Heart right ventricle (tissue), 16 donors: ENCODE measurements at regions not wholly inside any gene's neighbourhood (a gene's known extent, or its start where the extent isn't known, plus 50 kb on each side); places are given as distances from the start of the nearest gene placed in this dataset.

Source experiments
- ATAC-seq, 8 donors: fragments of 200-7000 bp; cut with Tn5 transposase; one replicate each; pipeline ENCODE4 v1.9.1; 2020; ENCODE audit warnings: mild to moderate bottlenecking in 8 of 8, moderate library complexity in 8 of 8, moderate number of reproducible peaks in 1 of 8
- DNase-seq, 2 donors: peaks; one replicate each; pipeline ENCODE4 v3.0.0-alpha.2; 2020
- H3K27ac ChIP-seq, 10 donors: fragments of 200-600 bp; sonication (generic) in 2 of 10; one replicate each; pipeline versions ENCODE4 v1.5.0 to v1.8.0; 2020 to 2022; ENCODE audit warnings: mild to moderate bottlenecking in 3 of 10
- H3K27me3 ChIP-seq, 7 donors: fragments of 200-600 bp; one replicate each; pipeline ENCODE4 v1.8.0; 2021 to 2022; ENCODE audit warnings: mild to moderate bottlenecking in 2 of 7
- H3K36me3 ChIP-seq, 9 donors: fragments of 200-600 bp; sonication (generic) in 1 of 9; one replicate each; pipeline versions ENCODE4 v1.5.0 to v1.8.0; 2020 to 2022; ENCODE audit warnings: mild to moderate bottlenecking in 2 of 9
- H3K4me1 ChIP-seq, 9 donors: fragments of 200-600 bp; sonication (generic) in 1 of 9; one replicate each; pipeline versions ENCODE4 v1.5.0 to v1.8.0; 2020 to 2022; ENCODE audit warnings: mild to moderate bottlenecking in 4 of 9
- H3K4me3 ChIP-seq, 10 donors: fragments of 200-600 bp; sonication (generic) in 2 of 10; one replicate each; pipeline versions ENCODE4 v1.5.0 to v1.8.0; 2020 to 2022; ENCODE audit warnings: mild to moderate bottlenecking in 7 of 10, moderate library complexity in 2 of 10
- H3K9me3 ChIP-seq, 11 donors: fragments of 200-600 bp in 10 of 11; sonication (generic) in 2 of 11; one replicate each; pipeline versions ENCODE4 v1.5.0 to v1.8.0; 2013 to 2022; ENCODE audit warnings: mild to moderate bottlenecking in 2 of 11, control low read depth in 1 of 11, moderate library complexity in 1 of 11
- WGBS, 2 donors: extraction: QIAGEN DNeasy Blood & Tissue Kit; methylation state at CpG; one replicate each; pipeline ENCODE4 v1.1.7; 2013; ENCODE audit warnings: inconsistent platforms in 1 of 2; 5-methylcytosine and 5-hydroxymethylcytosine counted together
- intact Hi-C, 10 donors: fragments of 100-400 bp; cut with DNase I; formaldehyde crosslinking; loops; one replicate each; pipeline versions ENCODE4 v1.11.1 to v1.14.2; 2022
- TF ChIP-seq, protein P1 (sequence below), 9 donors: fragments of 200-600 bp; sonication (generic) in 2 of 9; IDR thresholded peaks; one replicate each; pipeline versions ENCODE4 v1.5.0 to v1.8.0; 2021 to 2022; ENCODE audit warnings: antibody characterized with exemption in 9 of 9, mild to moderate bottlenecking in 5 of 9, moderate library complexity in 1 of 9
- donor health status: Arrhythmogenic right ventricular cardiomyopathy.
- donor health status: ischemic (EF 13 %, LVEDD 7.1; RV severe dilation, severe dysfunction).
- donor health status: healthy with polysubstance abuse.
- donor health status: DM: no; HTN: yes; CAD: no.
- donor health status: DM: no; HTN: no; CAD: no.
- donor health status: ischemic (EF 25% LVEDD 6.9; RV normal size, moderate dysfunction).
- donor health status: ischemic (EF 25% LVEDD 5.7; RV mildly dilated, moderate dysfunction).
- donor health status: healthy.
- donor health status: DM: yes; HTN: yes; CAD: no.
- donor health status: Ischemic cardiomyopathy.
- donor health status: ischemic (EF 35%, LVEDD 5.7; RV mildly dilated, moderate dysfunction).
- donor health status: nonischemic (EF 11% LVEDD 7.7; RV severe dilation, severe dysfunction).
- donor health status: DM: yes; HTN: yes; CAD: no.
- donor health status: PGD.
- donor health status: ischemic (EF 29% LVEDD 5.4; RV normal size, mild dysfunction).
- donor health status: nonischemic (EF 23%, LVEDD 6.1; RV moderate dilation, normal function).

DNA sequence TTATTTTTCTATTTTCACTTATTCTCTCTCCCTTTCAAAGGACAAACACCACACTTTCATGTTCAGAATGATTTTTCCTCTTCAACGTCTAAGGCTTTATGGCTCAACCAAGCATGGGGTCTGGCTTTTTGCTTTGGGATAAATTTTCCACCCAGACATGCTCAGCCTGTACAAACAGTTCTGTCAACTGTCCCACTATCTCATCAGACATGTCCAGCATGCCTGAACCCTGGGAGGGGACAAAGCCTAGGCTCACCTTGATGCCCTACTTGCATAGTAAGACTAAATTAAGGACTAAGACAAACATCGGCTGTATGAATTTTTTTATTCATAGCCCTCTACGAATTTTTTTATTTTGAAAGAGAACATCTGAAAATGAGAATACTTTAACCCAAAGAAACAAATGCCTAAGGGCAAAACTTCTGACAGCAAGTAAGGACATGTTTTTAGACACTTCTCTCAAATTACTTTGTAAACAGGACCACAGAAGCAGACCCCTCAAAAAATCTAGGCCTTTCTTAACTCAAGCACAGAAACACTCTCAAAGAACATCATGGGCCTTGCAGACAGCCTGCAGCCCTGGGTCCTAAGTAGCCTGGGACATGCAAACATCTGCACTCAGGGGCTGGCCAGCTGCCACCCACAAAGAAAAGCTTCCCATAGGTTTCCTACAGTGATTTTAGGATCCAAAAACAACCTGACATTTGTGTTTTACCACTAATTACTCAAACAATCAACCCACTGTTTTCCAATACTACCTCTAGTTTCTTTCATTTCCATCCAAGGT, 72.3 kb upstream of the PALMD start:
- intact Hi-C loops, result no loop called here
- Histone ChIP-seq H3K27me3 (no peaks in the 10 kb centered on the region), H3K4me1 (peaks cover 0 to 13% (median 0%) of the 10 kb centered on the region in 9 donors), H3K36me3 (no peaks in the 10 kb centered on the region), H3K27ac (no peak overlapping the region), H3K4me3 (no peak overlapping the region), H3K9me3 (no peaks in the 10 kb centered on the region)
- ATAC-seq (peak in 2 of 8 donors; percentile 47 to 51), DNase-seq (no peak)
- TF ChIP-seq, protein P1, sequence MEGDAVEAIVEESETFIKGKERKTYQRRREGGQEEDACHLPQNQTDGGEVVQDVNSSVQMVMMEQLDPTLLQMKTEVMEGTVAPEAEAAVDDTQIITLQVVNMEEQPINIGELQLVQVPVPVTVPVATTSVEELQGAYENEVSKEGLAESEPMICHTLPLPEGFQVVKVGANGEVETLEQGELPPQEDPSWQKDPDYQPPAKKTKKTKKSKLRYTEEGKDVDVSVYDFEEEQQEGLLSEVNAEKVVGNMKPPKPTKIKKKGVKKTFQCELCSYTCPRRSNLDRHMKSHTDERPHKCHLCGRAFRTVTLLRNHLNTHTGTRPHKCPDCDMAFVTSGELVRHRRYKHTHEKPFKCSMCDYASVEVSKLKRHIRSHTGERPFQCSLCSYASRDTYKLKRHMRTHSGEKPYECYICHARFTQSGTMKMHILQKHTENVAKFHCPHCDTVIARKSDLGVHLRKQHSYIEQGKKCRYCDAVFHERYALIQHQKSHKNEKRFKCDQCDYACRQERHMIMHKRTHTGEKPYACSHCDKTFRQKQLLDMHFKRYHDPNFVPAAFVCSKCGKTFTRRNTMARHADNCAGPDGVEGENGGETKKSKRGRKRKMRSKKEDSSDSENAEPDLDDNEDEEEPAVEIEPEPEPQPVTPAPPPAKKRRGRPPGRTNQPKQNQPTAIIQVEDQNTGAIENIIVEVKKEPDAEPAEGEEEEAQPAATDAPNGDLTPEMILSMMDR (IDR thresholded peaks at IDR 0.05), result no peak
- 61 to 82% methylated on average over 3 of the region's 3 CpGs for WGBS, 2 donors

- no peaks in the 10 kb centered on the region for H3K9me3 ChIP-seq
- TF ChIP-seq, protein P1 (IDR thresholded peaks at IDR 0.05), result no peak
- H3K27me3 ChIP-seq, result no peaks in the 10 kb centered on the region
- no peak for DNase-seq
- no peaks in the 10 kb centered on the region for H3K36me3 ChIP-seq
- H3K4me3 ChIP-seq, result no peak overlapping the region
- H3K4me1 ChIP-seq, result peaks cover 0 to 25% (median 0%) of the 10 kb centered on the region in 9 donors
- 76 to 84% methylated on average over 3 of the region's 3 CpGs for WGBS, 2 donors
- ATAC-seq, result no peak
- intact Hi-C loops, result no loop called here
- no peak overlapping the region for H3K27ac ChIP-seq
Measured at GRCh38 chr1:99577313-99577712, 68.6 kb upstream of the PALMD start.

DNA sequence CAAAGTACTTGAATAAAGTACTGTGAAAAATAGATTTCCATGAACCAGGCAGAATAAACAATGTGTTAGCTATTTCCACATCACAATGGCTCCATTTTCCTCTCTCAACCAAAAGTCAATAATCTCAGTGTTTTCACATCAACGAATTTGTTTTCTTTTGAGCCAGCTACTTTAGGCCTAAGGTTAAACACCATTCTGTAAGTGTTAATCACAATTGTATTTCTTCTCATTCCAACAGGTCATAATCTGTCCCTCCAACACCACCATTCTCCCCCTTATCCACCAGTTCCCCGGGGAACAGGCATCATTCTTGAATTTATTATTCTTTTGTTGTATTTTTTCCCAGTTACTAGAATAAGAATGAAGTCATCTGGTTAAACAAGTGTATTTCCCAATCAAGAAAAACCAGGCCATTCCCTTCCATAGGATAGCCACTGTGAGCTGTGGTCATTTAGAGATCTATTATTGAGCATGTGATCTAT, 66.2 kb upstream of the PALMD start:
- TF ChIP-seq, protein P1 (IDR thresholded peaks at IDR 0.05), result no peak
- Histone ChIP-seq H3K4me1 (peaks cover 0 to 12% (median 0%) of the 10 kb centered on the region in 9 donors), H3K27ac (peak overlapping the region in 2 of 10 donors; percentile 32 to 50), H3K27me3 (no peaks in the 10 kb centered on the region), H3K36me3 (no peaks in the 10 kb centered on the region), H3K4me3 (no peak overlapping the region), H3K9me3 (no peaks in the 10 kb centered on the region)
- DNase-seq (no peak), ATAC-seq (no peak)
- intact Hi-C loops, result no loop called here
- WGBS, 2 donors, result 77 to 80% methylated on average over 2 of the region's 2 CpGs

DNA sequence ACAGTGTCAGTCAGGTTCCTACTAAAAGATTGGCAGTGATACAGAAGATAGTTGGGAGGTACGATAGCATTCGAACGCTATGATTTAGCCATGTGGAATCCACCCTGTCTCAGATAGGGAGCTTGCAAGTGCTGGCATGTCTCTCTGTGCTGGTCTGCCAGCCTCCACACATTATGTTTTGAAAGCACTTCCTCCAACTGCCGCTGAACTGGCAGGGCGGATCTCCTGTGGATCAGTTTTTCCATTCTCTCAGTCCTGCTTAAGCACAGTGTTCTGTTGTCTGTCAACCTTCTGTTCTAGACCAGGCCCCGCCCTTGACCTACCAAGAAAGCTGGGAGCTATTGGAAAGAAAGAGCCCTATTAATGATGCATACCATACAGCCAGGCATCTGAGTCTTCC, 65.5 kb upstream of the PALMD start:
- Histone ChIP-seq H3K4me1 (peaks cover 0 to 12% (median 0%) of the 10 kb centered on the region in 9 donors), H3K36me3 (no peaks in the 10 kb centered on the region), H3K27me3 (no peaks in the 10 kb centered on the region), H3K27ac (peak overlapping the region in 3 of 10 donors; percentile 8 to 70 (median 32)), H3K9me3 (no peaks in the 10 kb centered on the region), H3K4me3 (no peak overlapping the region)
- intact Hi-C loops, result no loop called here
- ATAC-seq, result peak in 5 of 8 donors; percentile 84 to 98 (median 92)
- peak in 1 of 2 donors; percentile 18 for DNase-seq
- TF ChIP-seq, protein P1 (IDR thresholded peaks at IDR 0.05), result peak in 1 of 9 donors; percentile 12
- WGBS, 2 donors, result 59 to 61% methylated on average over 6 of the region's 6 CpGs
